ENCODE measurements at regions not wholly inside any gene's neighbourhood (a gene's known extent, or its start where the extent isn't known, plus 50 kb on each side); places are given as distances from the start of the nearest gene placed in this dataset.

- intact Hi-C loops (cut with DNase I), result no loop called here
- ATAC-seq, result peak; percentile 71
- H3K27ac ChIP-seq, result peak overlapping the region; percentile 55
These were observed 350.5 kb downstream of the KCNRG start for GRCh38 chr13:50365408-50366391.

GRCh38 chr13:50366488-50367174 is 351.4 kb downstream of the KCNRG start:
- H3K4me3 ChIP-seq, result peak overlapping the region; percentile 17
- peak overlapping the region; percentile 55 for H3K27ac ChIP-seq
- ATAC-seq (peak; percentile 56), DNase-seq (no peak)
- no peaks in the 10 kb centered on the region for H3K27me3 ChIP-seq
- intact Hi-C loops (cut with DNase I), result no loop called here
- no peak for TF ChIP-seq CTCF (IDR thresholded peaks at IDR 0.05)
- no peaks in the 10 kb centered on the region for H3K36me3 ChIP-seq
- no peaks in the 10 kb centered on the region for H3K9me3 ChIP-seq
- peaks cover 7% of the 10 kb centered on the region for H3K4me1 ChIP-seq

More at GRCh38 chr13:50365408-50366391, 350.5 kb downstream of the KCNRG start:
- TF ChIP-seq CTCF (IDR thresholded peaks at IDR 0.05), result no peak
- Histone ChIP-seq H3K36me3 (no peaks in the 10 kb centered on the region), H3K4me3 (peak overlapping the region; percentile 17), H3K27me3 (no peaks in the 10 kb centered on the region), H3K9me3 (no peaks in the 10 kb centered on the region), H3K4me1 (peaks cover 7% of the 10 kb centered on the region)
- DNase-seq, result no peak

- no peaks in the 10 kb centered on the region for H3K9me3 ChIP-seq
- no peak overlapping the region for H3K27ac ChIP-seq
- no peak for DNase-seq
- no peaks in the 10 kb centered on the region for H3K36me3 ChIP-seq
- no peak overlapping the region for H3K4me3 ChIP-seq
- intact Hi-C loops (cut with DNase I), result no loop called here
- peaks cover 7% of the 10 kb centered on the region for H3K4me1 ChIP-seq
- H3K27me3 ChIP-seq, result no peaks in the 10 kb centered on the region
- no peak for ATAC-seq
- no peak for TF ChIP-seq CTCF (IDR thresholded peaks at IDR 0.05)
These were observed 354.4 kb downstream of the KCNRG start for GRCh38 chr13:50369646-50370045.

GRCh38 chr13:50370303-50370950 is 355.2 kb downstream of the KCNRG start:
- Histone ChIP-seq H3K27me3 (no peaks in the 10 kb centered on the region), H3K4me3 (no peak overlapping the region), H3K36me3 (no peaks in the 10 kb centered on the region), H3K9me3 (no peaks in the 10 kb centered on the region), H3K27ac (no peak overlapping the region), H3K4me1 (peaks cover 7% of the 10 kb centered on the region)
- intact Hi-C loops (cut with DNase I), result no loop called here
- ATAC-seq (peak; percentile 34), DNase-seq (no peak)
- TF ChIP-seq CTCF (IDR thresholded peaks at IDR 0.05), result no peak

- no peak overlapping the region for H3K4me3 ChIP-seq
- no peaks in the 10 kb centered on the region for H3K27me3 ChIP-seq
- no peak for ATAC-seq
- intact Hi-C loops (cut with DNase I), result no loop called here
- H3K9me3 ChIP-seq, result no peaks in the 10 kb centered on the region
- no peaks in the 10 kb centered on the region for H3K4me1 ChIP-seq
- no peak overlapping the region for H3K27ac ChIP-seq
- DNase-seq, result no peak
- H3K36me3 ChIP-seq, result no peaks in the 10 kb centered on the region
- TF ChIP-seq CTCF (IDR thresholded peaks at IDR 0.05), result no peak
These were observed 359.3 kb downstream of the KCNRG start for GRCh38 chr13:50374517-50374916.
